Colonic mucosa (tissue), 4 donors: ENCODE measurements at regions not wholly inside any gene's neighbourhood (a gene's known extent, or its start where the extent isn't known, plus 50 kb on each side); places are given as distances from the start of the nearest gene placed in this dataset.

Experiments used
- DNase-seq: peaks from one replicate; pipeline ENCODE4 v3.0.0-alpha.2; 2020
- H3K27ac ChIP-seq: fragments of 200-600 bp; one replicate; pipeline ENCODE4 v1.8.0; 2021
- H3K27me3 ChIP-seq: fragments of 200-600 bp; one replicate; pipeline ENCODE4 v1.8.0; 2021
- H3K36me3 ChIP-seq: fragments of 200-600 bp; one replicate; pipeline ENCODE4 v1.8.0; 2021
- H3K4me1 ChIP-seq: fragments of 200-600 bp; one replicate; pipeline ENCODE4 v1.8.0; 2021; ENCODE audit warnings: mild to moderate bottlenecking
- H3K4me3 ChIP-seq: fragments of 200-600 bp; one replicate; pipeline ENCODE4 v1.8.0; 2021
- H3K9ac ChIP-seq, 2 donors: one replicate each; pipeline ENCODE4 v1.7.0; 2013; ENCODE audit warnings: control low read depth in 2 of 2, low read depth in 2 of 2, low read length in 2 of 2
- H3K9me3 ChIP-seq: fragments of 200-600 bp; one replicate; pipeline ENCODE4 v1.8.0; 2021
- CTCF ChIP-seq: fragments of 200-600 bp; IDR thresholded peaks from one replicate; pipeline ENCODE4 v1.8.0; 2022; ENCODE audit warnings: antibody characterized with exemption, mild to moderate bottlenecking
- intact Hi-C: fragments of 100-400 bp; cut with DNase I; formaldehyde crosslinking; loops from one replicate; pipeline ENCODE4 v1.14.1; 2022
- donor health status: healthy.
- donor health status: DM: no; HTN: no; CAD: no.
- donor health status: DM: no; HTN: no; CAD: no.

- no peaks in the 10 kb centered on the region for H3K9me3 ChIP-seq
- no peaks in the 10 kb centered on the region for H3K4me1 ChIP-seq
- no peaks in the 10 kb centered on the region for H3K27me3 ChIP-seq
- no peak overlapping the region for H3K27ac ChIP-seq
- H3K36me3 ChIP-seq = no peaks in the 10 kb centered on the region
- no peak overlapping the region for H3K4me3 ChIP-seq
- no peak for TF ChIP-seq CTCF
- DNase-seq = no peak
- no peak overlapping the region for H3K9ac ChIP-seq
- intact Hi-C loops = no loop called here
Observed at GRCh38 chr1:189424746-189425331, 1052.8 kb downstream of the BRINP3 start.

GRCh38 chr1:189429610-189430009, 1048.1 kb downstream of the BRINP3 start:
- Histone ChIP-seq H3K9me3 (no peaks in the 10 kb centered on the region), H3K36me3 (no peaks in the 10 kb centered on the region), H3K9ac (no peak overlapping the region), H3K27ac (no peak overlapping the region), H3K4me1 (no peaks in the 10 kb centered on the region), H3K27me3 (no peaks in the 10 kb centered on the region), H3K4me3 (no peak overlapping the region)
- intact Hi-C loops = no loop called here
- TF ChIP-seq CTCF = peak; percentile 49
- DNase-seq = no peak

GRCh38 chr1:189431447-189431846, 1046.2 kb downstream of the BRINP3 start:
- TF ChIP-seq CTCF = no peak
- no peaks in the 10 kb centered on the region for H3K4me1 ChIP-seq

GRCh38 chr1:189432753-189433152, 1044.9 kb downstream of the BRINP3 start:
- Histone ChIP-seq H3K4me1 (no peaks in the 10 kb centered on the region), H3K9me3 (no peaks in the 10 kb centered on the region), H3K27ac (no peak overlapping the region), H3K4me3 (no peak overlapping the region), H3K36me3 (no peaks in the 10 kb centered on the region), H3K27me3 (no peaks in the 10 kb centered on the region), H3K9ac (no peak overlapping the region)
- DNase-seq = no peak
- TF ChIP-seq CTCF = no peak
- intact Hi-C loops = no loop called here

More at GRCh38 chr1:189431447-189431846, 1046.2 kb downstream of the BRINP3 start:
- Histone ChIP-seq H3K27ac (no peak overlapping the region), H3K9me3 (no peaks in the 10 kb centered on the region), H3K36me3 (no peaks in the 10 kb centered on the region), H3K27me3 (no peaks in the 10 kb centered on the region), H3K9ac (no peak overlapping the region), H3K4me3 (no peak overlapping the region)
- DNase-seq = no peak
- intact Hi-C loops = no loop called here

GRCh38 chr1:189434461-189434860, 1043.2 kb downstream of the BRINP3 start:
- no peaks in the 10 kb centered on the region for H3K27me3 ChIP-seq
- H3K9ac ChIP-seq = no peak overlapping the region
- H3K4me1 ChIP-seq = no peaks in the 10 kb centered on the region
- no peak overlapping the region for H3K4me3 ChIP-seq
- DNase-seq = no peak
- no peaks in the 10 kb centered on the region for H3K9me3 ChIP-seq
- no peak for TF ChIP-seq CTCF
- no peak overlapping the region for H3K27ac ChIP-seq
- no peaks in the 10 kb centered on the region for H3K36me3 ChIP-seq
- intact Hi-C loops = no loop called here
